NT2/D1 (cell line): ENCODE measurements at regions not wholly inside any gene's neighbourhood (a gene's known extent, or its start where the extent isn't known, plus 50 kb on each side); places are given as distances from the start of the nearest gene placed in this dataset.

Experiments
- SUZ12 ChIP-seq: IDR thresholded peaks from 2 replicates; pipeline ENCODE4 v1.6.1; 2011; ENCODE audit not compliant: insufficient read length, insufficient read depth; ENCODE audit errors: extremely low read depth
- YY1 ChIP-seq: IDR thresholded peaks from 2 replicates; pipeline ENCODE4 v1.6.1; 2011; ENCODE audit not compliant: insufficient read length, insufficient read depth
- ZNF274 ChIP-seq: IDR thresholded peaks from 2 replicates; pipeline ENCODE4 v1.6.1; 2011; ENCODE audit warnings: mild to moderate bottlenecking, low read depth, low read length

GRCh38 chr13:110985541-110985940 is 70.7 kb upstream of the ANKRD10 start:
- TF ChIP-seq ZNF274 = no peak
- TF ChIP-seq SUZ12 = no peak
- no peak for TF ChIP-seq YY1
